SK-N-MC (cell line): ENCODE measurements at regions not wholly inside any gene's neighbourhood (a gene's known extent, or its start where the extent isn't known, plus 50 kb on each side); places are given as distances from the start of the nearest gene placed in this dataset.

Experiments
- EZH2 ChIP-seq: fragments of 200-600 bp; sonication (generic); IDR thresholded peaks from one replicate; pipeline ENCODE4 v1.6.1; 2017; ENCODE audit warnings: antibody characterized with exemption
- FOXP2 ChIP-seq: optimal IDR thresholded peaks from 2 replicates; pipeline ENCODE3; 2011; ENCODE audit warnings: mild to moderate bottlenecking, moderate library complexity; ENCODE audit not compliant: insufficient read depth; ENCODE audit errors: extremely low read length, control extremely low read depth
- POLR2AphosphoS5 ChIP-seq: IDR thresholded peaks from 2 replicates; pipeline ENCODE4 v1.6.1; 2012; ENCODE audit warnings: mild to moderate bottlenecking, low read depth, low read length, borderline replicate concordance

GRCh38 chrX:42085836-42086235 lies 162.5 kb upstream of the CASK start:
- no peak for TF ChIP-seq POLR2AphosphoS5
- TF ChIP-seq EZH2, result no peak
- TF ChIP-seq FOXP2, result no peak
